SK-N-SH (cell line): ENCODE measurements at regions not wholly inside any gene's neighbourhood (a gene's known extent, or its start where the extent isn't known, plus 50 kb on each side); places are given as distances from the start of the nearest gene placed in this dataset.

Experiments used
- CTCF ChIA-PET: fragments of 300-600, 350-600 bp; formaldehyde crosslinking; extraction: SDS; loops from one replicate; lab custom pipeline; 2021; lab: Yijun Ruan, JAX
- POLR2A ChIA-PET: fragments of 350-600 bp; sonication (Branson Sonifier 250); formaldehyde crosslinking; extraction: SDS; loops from one replicate; lab custom pipeline; 2020; ENCODE audit warnings: antibody characterized with exemption, inconsistent platforms; lab: Yijun Ruan, JAX
- DNase-seq: peaks from one replicate; pipeline ENCODE4 v3.0.0; 2012
- H2AFZ ChIP-seq: fragments of 200-600 bp; sonication (generic); 2 replicates; pipeline ENCODE4 v1.8.1; 2016; ENCODE audit warnings: antibody characterized with exemption, mild to moderate bottlenecking, low read depth
- H3F3A ChIP-seq: fragments of 200-600 bp; sonication (generic); replicated peaks from 2 replicates; pipeline ENCODE3; 2016; ENCODE audit warnings: antibody characterized with exemption, mild to moderate bottlenecking; ENCODE audit not compliant: insufficient read depth
- H3K27ac ChIP-seq, 2 experiments: fragments of 200-500 bp in 1 of 2; fragments of 200-600 bp in 1 of 2; sonication (Bioruptor generic) in 1 of 2; sonication (generic), shearing (Covaris generic) in 1 of 2; 2 replicates each; pipeline versions ENCODE4 v1.5.1 to v1.6.1; 2014 to 2016; ENCODE audit warnings: low read depth in 2 of 2, inconsistent platforms in 1 of 2, low read length in 1 of 2, mild to moderate bottlenecking in 1 of 2, mixed read lengths in 1 of 2
- H3K27me3 ChIP-seq: fragments of 200-600 bp; sonication (generic), shearing (Covaris generic); 2 replicates; pipeline ENCODE4 v1.6.1; 2016; ENCODE audit warnings: mixed run types; ENCODE audit not compliant: insufficient read depth
- H3K36me3 ChIP-seq, 2 experiments: fragments of 200-500 bp in 1 of 2; fragments of 200-600 bp in 1 of 2; sonication (Bioruptor generic) in 1 of 2; sonication (generic) in 1 of 2; replicated peaks in 1 of 2; 2 replicates each; pipeline versions ENCODE3 to v1.5.1; 2014 to 2016; ENCODE audit warnings: low read length in 1 of 2, mild to moderate bottlenecking in 1 of 2; ENCODE audit not compliant: insufficient read depth in 2 of 2, control insufficient read depth in 1 of 2
- H3K4me1 ChIP-seq, 2 experiments: fragments of 200-500 bp in 1 of 2; fragments of 200-600 bp in 1 of 2; sonication (Bioruptor generic) in 1 of 2; sonication (generic), shearing (Covaris generic) in 1 of 2; 2 replicates each; pipeline versions ENCODE4 v1.5.1 to v1.6.1; 2014 to 2016; ENCODE audit warnings: low read depth in 1 of 2, low read length in 1 of 2, mixed run types in 1 of 2; ENCODE audit not compliant: insufficient read depth in 2 of 2, control insufficient read depth in 1 of 2
- H3K4me2 ChIP-seq: fragments of 200-600 bp; sonication (generic), shearing (Covaris generic); 2 replicates; pipeline ENCODE4 v1.6.1; 2017; ENCODE audit warnings: mixed run types
- H3K4me3 ChIP-seq, 2 experiments: fragments of 200-500 bp in 1 of 2; fragments of 200-600 bp in 1 of 2; sonication (Bioruptor generic) in 1 of 2; sonication (generic), shearing (Covaris generic) in 1 of 2; 2 replicates each; pipeline versions ENCODE4 v1.5.1 to v1.8.1; 2014 to 2016; ENCODE audit warnings: low read depth in 2 of 2, inconsistent platforms in 1 of 2, low read length in 1 of 2, mild to moderate bottlenecking in 1 of 2, mixed read lengths in 1 of 2, moderate library complexity in 1 of 2
- H3K79me2 ChIP-seq: fragments of 200-600 bp; sonication (generic); 2 replicates; pipeline ENCODE4 v1.8.1; 2017; ENCODE audit warnings: mild to moderate bottlenecking; ENCODE audit not compliant: insufficient read depth
- H3K9ac ChIP-seq: fragments of 200-600 bp; sonication (generic); 2 replicates; pipeline ENCODE4 v1.6.1; 2017; ENCODE audit warnings: mixed run types
- H3K9me2 ChIP-seq: fragments of 200-600 bp; sonication (generic); 2 replicates; pipeline ENCODE4 v1.6.1; 2017; ENCODE audit warnings: mixed run types
- H3K9me3 ChIP-seq: fragments of 200-600 bp; sonication (generic); 2 replicates; pipeline ENCODE4 v1.6.1; 2017; ENCODE audit warnings: mixed run types, mild to moderate bottlenecking, moderate library complexity
- H4K20me1 ChIP-seq: fragments of 200-600 bp; sonication (generic); 2 replicates; pipeline ENCODE4 v1.6.1; 2017; ENCODE audit warnings: mild to moderate bottlenecking, mixed run types; ENCODE audit not compliant: insufficient read depth
- CHD2 ChIP-seq: fragments of 150-350 bp; IDR thresholded peaks from 2 replicates; pipeline ENCODE4 v1.6.1; 2018; ENCODE audit warnings: low read length; ENCODE audit not compliant: partially characterized antibody
- CTCF ChIP-seq: fragments of 200-600 bp; sonication (generic); IDR thresholded peaks from 2 replicates; pipeline ENCODE4 v1.6.1; 2017; ENCODE audit warnings: antibody characterized with exemption, mild to moderate bottlenecking, moderate library complexity
- ELF1 ChIP-seq: IDR thresholded peaks from 2 replicates; pipeline ENCODE4 v1.4.0; 2012
- EP300 ChIP-seq, 2 experiments: IDR thresholded peaks; 2 replicates each; pipeline versions ENCODE4 v1.4.0 to v1.6.1; 2012; ENCODE audit warnings: borderline replicate concordance in 1 of 2, low read depth in 1 of 2, low read length in 1 of 2
- FOXJ3 ChIP-seq: sonication (generic); formaldehyde crosslinking; IDR thresholded peaks from 2 replicates; pipeline ENCODE4 v1.5.1; 2020; ENCODE audit warnings: mild to moderate bottlenecking, missing genetic modification reagents
- JUND ChIP-seq: IDR thresholded peaks from 2 replicates; pipeline ENCODE4 v1.4.0; 2012
- NRF1 ChIP-seq: IDR thresholded peaks from 2 replicates; pipeline ENCODE4 v1.6.1; 2012; ENCODE audit warnings: low read depth, mild to moderate bottlenecking, low read length
- RAD21 ChIP-seq: IDR thresholded peaks from 2 replicates; pipeline ENCODE4 v1.6.1; 2012; ENCODE audit warnings: mild to moderate bottlenecking, low read length
- RFX5 ChIP-seq: IDR thresholded peaks from 2 replicates; pipeline ENCODE4 v1.6.1; 2012; ENCODE audit warnings: mild to moderate bottlenecking, improper control_type of control experiment, low read length
- RXRA ChIP-seq: IDR thresholded peaks from 2 replicates; pipeline ENCODE4 v1.4.0; 2012; ENCODE audit warnings: low read depth, mild to moderate bottlenecking, borderline replicate concordance
- SIN3A ChIP-seq: IDR thresholded peaks from 2 replicates; pipeline ENCODE4 v1.6.1; 2012; ENCODE audit warnings: low read depth, mild to moderate bottlenecking, low read length, moderate library complexity, borderline replicate concordance
- SMC3 ChIP-seq: IDR thresholded peaks from 2 replicates; pipeline ENCODE4 v1.6.1; 2012; ENCODE audit warnings: low read depth, low read length, improper control_type of control experiment
- USF2 ChIP-seq: fragments of 150-350 bp; IDR thresholded peaks from 2 replicates; pipeline ENCODE4 v1.6.1; 2017; ENCODE audit warnings: antibody characterized with exemption, low read length, low read depth, borderline replicate concordance
- ZBTB33 ChIP-seq: IDR thresholded peaks from 2 replicates; pipeline ENCODE4 v1.4.0; 2012; ENCODE audit warnings: low read depth, borderline replicate concordance
- WGBS: methylation state at CpG from one replicate; pipeline ENCODE4 v1.1.6; 2017; ENCODE audit warnings: low lambda C conversion rate; 5-methylcytosine and 5-hydroxymethylcytosine counted together

GRCh38 chr4:20538905-20539304, 161.4 kb upstream of the PACRGL start (continued):
- TF ChIP-seq EP300 (IDR thresholded peaks at IDR 0.05; ENCODE audit: borderline replicate concordance in 1 of 2, low read depth in 1 of 2, low read length in 1 of 2) (no peak), ZBTB33 (no peak), JUND (no peak)

GRCh38 chr4:20543131-20543530, 157.1 kb upstream of the PACRGL start:
- H3K4me1 ChIP-seq, result no peaks in the 10 kb centered on the region
- H3K36me3 ChIP-seq, result peaks cover 41 to 50% of the 10 kb centered on the region in 2 experiments
- no peaks in the 10 kb centered on the region for H4K20me1 ChIP-seq
- POLR2A ChIA-PET, result no interaction called here
- no peak overlapping the region for H3K4me3 ChIP-seq
- no peak overlapping the region for H2AFZ ChIP-seq
- no peak overlapping the region for H3K4me2 ChIP-seq
- H3K27me3 ChIP-seq, result no peaks in the 10 kb centered on the region
- DNase-seq, result no peak
- H3K9me2 ChIP-seq, result no peaks in the 10 kb centered on the region
- no peaks in the 10 kb centered on the region for H3K79me2 ChIP-seq
- no peak for TF ChIP-seq CHD2
- no peak for TF ChIP-seq ELF1
- TF ChIP-seq CTCF, result no peak
- no peak for TF ChIP-seq EP300 (IDR thresholded peaks at IDR 0.05; ENCODE audit: borderline replicate concordance in 1 of 2, low read depth in 1 of 2, low read length in 1 of 2)
- no peak for TF ChIP-seq USF2
- no peak for TF ChIP-seq FOXJ3 (CRISPR knock-in tag)
- no peak for TF ChIP-seq RXRA
- no peak overlapping the region for H3K9ac ChIP-seq
- no peaks in the 10 kb centered on the region for H3K9me3 ChIP-seq
- 54% methylated on average over 2 of the region's 2 CpGs for WGBS
- H3K27ac ChIP-seq, result no peak overlapping the region
- CTCF ChIA-PET, result interaction anchor here (1.2 to 2.1 kb wide), 4 partner anchors 15 to 142 kb away, joined by 3 to 26 read pairs (median 8); no protein-coding TSS in a partner anchor
- peaks cover 9% of the 10 kb centered on the region for H3F3A ChIP-seq

- Histone ChIP-seq H3K9me3 (no peaks in the 10 kb centered on the region), H4K20me1 (no peaks in the 10 kb centered on the region), H3K27me3 (no peaks in the 10 kb centered on the region), H3F3A (peaks cover 9% of the 10 kb centered on the region), H2AFZ (no peak overlapping the region), H3K27ac (no peak overlapping the region), H3K9me2 (no peaks in the 10 kb centered on the region), H3K4me3 (no peak overlapping the region; a peak in 1 of 4 replicates), H3K79me2 (no peaks in the 10 kb centered on the region), H3K9ac (no peak overlapping the region), H3K36me3 (peaks cover 39 to 52% of the 10 kb centered on the region in 2 experiments), H3K4me2 (no peak overlapping the region), H3K4me1 (no peaks in the 10 kb centered on the region)
- TF ChIP-seq RFX5 (no peak), SIN3A (no peak), RAD21 (peak; percentile 91), CTCF (peak; percentile 80), SMC3 (peak; percentile 68), NRF1 (no peak)
- ChIA-PET CTCF (interaction anchor here (0.6 to 2.1 kb wide), 35 partner anchors 12 to 291 kb away, joined by 3 to 29 read pairs (median 4); no protein-coding TSS in a partner anchor), POLR2A (no interaction called here)
- DNase-seq, result peak; percentile 44
- WGBS, result 48% methylated on average over 3 of the region's 3 CpGs
Observed at GRCh38 chr4:20544645-20545044, 155.6 kb upstream of the PACRGL start.
